AG08395 (cell line): ENCODE measurements at regions not wholly inside any gene's neighbourhood (a gene's known extent, or its start where the extent isn't known, plus 50 kb on each side); places are given as distances from the start of the nearest gene placed in this dataset.
"Not testable (repeated sequence)": the region's sequence is repeated elsewhere in the genome, so short reads cannot be mapped to it uniquely, and the experiment has no call there.

Source experiments
- DNase-seq: peaks from one replicate; pipeline ENCODE4 v3.0.0; 2012; ENCODE audit warnings: mixed read lengths, low spot score

- DNase-seq: not testable (repeated sequence)
Measured at GRCh38 chr15:20089541-20089940, 452.1 kb downstream of the GOLGA6L6 start.

DNA sequence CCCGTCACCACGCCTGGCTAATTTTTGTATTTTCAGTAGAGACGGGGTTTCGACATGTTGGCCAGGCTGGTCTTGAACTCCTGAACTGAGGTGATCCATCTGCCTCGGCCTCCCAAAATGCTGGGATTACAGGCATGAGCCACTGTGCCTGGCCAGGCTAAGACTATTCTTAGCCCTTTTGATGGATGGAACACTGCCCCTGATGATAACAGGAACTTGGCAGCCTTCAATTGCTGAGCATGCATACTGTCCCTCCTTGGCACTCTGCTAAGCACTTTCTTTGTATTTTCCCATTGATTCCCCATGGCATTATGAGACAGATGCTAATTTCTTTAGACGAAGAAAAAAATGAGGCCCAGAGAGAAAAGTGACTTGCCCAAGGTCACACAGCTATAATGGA, 457.6 kb downstream of the GOLGA6L6 start:
- not testable (repeated sequence) for DNase-seq

DNA sequence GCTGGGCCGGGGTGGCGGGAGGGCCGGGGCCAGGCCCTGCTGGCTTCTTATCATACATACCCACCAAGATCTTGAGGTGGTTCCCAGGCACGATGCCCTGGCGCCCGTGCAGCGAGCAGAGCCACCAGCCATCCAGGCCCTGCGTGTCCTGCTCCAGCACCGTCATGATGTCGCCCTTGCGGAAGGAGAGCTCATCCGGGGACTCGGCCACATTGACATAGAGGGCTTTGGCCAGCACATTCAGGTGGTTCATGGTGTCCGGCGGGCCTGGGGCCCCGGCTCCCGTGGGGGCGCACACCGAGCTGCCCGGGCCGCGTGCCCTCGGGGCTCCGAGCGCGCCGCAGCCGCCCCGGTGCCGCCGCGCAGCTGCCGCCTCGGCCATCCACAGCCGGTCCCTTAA, 467.5 kb downstream of the GOLGA6L6 start:
- not testable (repeated sequence) for DNase-seq

DNA sequence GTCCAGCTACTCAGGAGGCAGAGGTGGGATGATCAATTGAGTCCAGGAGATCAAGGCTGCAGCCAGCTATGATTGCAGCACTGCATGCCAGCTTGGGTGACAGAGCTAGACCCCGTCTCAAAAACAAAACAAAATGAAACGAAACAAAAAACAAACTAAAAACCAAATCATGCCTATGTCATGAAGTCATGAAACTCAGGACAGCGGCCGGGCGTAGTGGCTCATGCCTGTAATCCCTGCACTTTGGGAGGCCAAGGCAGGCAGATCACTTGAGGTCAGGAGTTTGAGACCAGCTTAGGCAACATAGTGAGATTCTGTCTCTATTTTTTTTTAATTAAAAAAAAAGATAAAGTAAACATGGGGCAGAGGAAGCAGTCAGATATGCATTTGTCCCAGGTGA, 472.6 kb downstream of the GOLGA6L6 start:
- not testable (repeated sequence) for DNase-seq

- DNase-seq: not testable (repeated sequence)
Measured at GRCh38 chr15:20066173-20066572, 475.4 kb downstream of the GOLGA6L6 start.

GRCh38 chr15:20065508-20065907, 476.1 kb downstream of the GOLGA6L6 start:
- DNase-seq: not testable (repeated sequence)

- not testable (repeated sequence) for DNase-seq
Measured at GRCh38 chr15:20063167-20063566, 478.4 kb downstream of the GOLGA6L6 start.

DNA sequence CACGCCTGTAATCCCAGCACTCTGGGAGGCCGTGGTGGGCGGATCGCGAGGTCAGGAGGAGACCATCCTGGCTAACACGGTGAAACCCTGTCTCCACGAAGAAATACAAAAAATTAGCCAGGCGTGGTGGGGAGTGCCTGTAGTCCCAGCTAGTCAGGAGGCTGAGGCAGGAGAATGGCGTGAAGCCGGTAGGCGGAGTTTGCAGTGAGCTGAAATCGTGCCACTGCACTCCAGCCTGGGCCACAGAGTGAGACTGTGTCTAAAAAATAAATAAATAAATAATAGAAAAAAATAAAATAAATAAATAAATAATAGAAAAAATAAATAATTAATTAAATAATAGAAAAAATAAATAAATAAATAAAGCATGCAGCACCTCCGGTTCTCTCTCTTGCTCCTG, 480.8 kb downstream of the GOLGA6L6 start:
- DNase-seq: not testable (repeated sequence)

DNA sequence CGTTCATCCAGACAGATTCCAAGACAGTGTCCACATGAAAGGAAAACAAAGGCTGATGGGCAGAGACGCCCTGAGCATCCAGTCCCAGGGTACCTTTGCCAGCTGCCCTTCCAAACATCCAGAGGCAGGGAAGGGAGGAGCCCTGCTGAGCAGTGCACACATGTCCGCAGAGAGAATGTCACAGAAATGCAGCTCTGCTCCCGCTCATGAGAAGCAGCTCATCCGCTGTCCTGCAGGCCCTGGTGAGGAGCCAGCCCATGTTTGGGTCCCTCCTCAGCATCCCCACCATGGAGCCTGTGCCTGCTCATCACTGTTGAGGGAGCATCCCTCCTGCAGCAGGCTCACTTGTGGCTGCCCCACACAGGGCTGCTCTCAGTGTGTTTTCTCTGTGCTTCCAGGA, 484.7 kb downstream of the GOLGA6L6 start:
- DNase-seq: not testable (repeated sequence)

DNA sequence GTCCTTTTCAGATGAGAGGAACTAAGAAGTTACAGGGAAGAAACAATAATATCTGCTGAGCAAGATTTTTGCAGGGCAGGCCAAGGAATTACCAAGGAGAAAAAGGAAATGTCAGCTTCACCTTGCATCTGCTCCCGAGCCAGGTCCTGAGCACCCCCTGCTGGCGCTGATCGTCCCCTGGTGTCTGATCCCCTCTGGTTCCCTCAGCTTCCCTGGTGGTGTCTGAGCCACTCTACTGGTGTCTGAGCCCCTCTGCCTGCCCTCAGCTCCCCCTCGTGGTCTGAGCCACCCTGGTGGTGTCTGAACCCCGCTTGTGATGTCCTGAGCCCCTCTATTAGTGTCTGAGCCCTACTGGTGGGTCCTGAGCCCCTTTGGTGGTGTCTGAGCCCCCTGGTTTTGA, 485.7 kb downstream of the GOLGA6L6 start:
- DNase-seq: not testable (repeated sequence)

- DNase-seq: not testable (repeated sequence)
Measured at GRCh38 chr15:20048189-20048588, 493.4 kb downstream of the GOLGA6L6 start.

GRCh38 chr15:20045165-20045564, 496.4 kb downstream of the GOLGA6L6 start:
- DNase-seq: not testable (repeated sequence)

- DNase-seq: not testable (repeated sequence)
Measured at GRCh38 chr15:20040691-20041090, 500.9 kb downstream of the GOLGA6L6 start.

- not testable (repeated sequence) for DNase-seq
Measured at GRCh38 chr15:20025040-20025439, 516.6 kb downstream of the GOLGA6L6 start.

DNA sequence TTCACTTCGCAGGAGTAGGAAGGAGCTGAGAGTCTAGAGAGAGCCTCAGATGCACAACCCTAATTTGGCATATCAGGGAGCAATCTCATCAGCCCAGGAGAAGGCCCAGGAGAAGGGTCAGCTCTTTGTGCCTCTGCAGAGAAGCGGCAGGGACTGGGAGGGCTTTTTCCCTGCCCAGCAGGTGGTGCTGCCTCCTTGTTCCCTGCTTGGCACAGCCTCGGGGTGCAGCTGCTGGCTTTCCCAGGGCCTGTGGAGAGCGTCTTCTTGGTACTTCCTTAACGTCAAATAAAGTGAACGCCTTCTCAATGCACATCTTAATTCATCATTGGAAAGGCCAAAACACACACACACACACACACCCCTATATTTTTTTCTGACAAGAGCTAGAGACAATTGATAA, 519.3 kb downstream of the GOLGA6L6 start:
- not testable (repeated sequence) for DNase-seq

DNA sequence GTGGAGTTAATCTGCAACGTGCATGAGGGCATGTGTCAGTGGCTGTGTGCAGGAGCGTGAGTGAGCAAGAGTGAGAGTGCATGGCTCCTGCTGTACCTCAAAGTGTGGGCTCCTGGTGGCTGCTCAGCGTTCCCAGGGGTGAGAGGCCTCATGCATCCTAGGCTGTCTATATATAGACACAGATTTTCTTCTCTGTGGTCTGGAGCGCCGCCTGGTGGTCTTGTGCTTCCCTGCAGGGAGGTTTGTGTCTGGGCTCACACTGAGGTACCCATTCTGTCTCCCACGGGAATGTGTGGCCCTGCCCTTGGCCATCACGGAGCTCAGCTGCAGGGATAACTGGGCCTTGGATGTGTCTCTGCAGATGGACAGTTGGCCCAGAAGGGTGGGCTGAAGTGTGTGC, 520.2 kb downstream of the GOLGA6L6 start:
- DNase-seq: not testable (repeated sequence)

- not testable (repeated sequence) for DNase-seq
Measured at GRCh38 chr15:20020588-20020987, 521.0 kb downstream of the GOLGA6L6 start.

DNA sequence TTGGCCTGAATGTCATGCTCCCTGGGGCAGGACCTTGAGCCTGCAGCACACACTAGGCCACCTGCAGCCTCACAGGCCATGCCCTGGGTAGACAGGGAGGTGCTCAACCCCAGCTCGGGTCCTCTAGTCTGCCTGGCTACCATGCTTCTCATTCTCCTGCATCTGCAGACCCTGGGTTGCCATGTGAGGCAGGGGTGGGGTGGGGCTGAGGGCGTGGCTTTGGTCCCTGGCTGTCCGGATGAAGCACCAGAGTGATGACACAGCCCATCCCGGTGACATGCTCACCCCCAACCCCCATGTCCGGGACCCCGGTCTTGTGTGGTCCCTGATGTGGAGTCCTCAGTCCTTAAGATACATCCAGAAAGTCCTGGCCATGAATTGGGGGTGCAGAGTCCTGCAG, 521.8 kb downstream of the GOLGA6L6 start:
- DNase-seq: not testable (repeated sequence)

DNA sequence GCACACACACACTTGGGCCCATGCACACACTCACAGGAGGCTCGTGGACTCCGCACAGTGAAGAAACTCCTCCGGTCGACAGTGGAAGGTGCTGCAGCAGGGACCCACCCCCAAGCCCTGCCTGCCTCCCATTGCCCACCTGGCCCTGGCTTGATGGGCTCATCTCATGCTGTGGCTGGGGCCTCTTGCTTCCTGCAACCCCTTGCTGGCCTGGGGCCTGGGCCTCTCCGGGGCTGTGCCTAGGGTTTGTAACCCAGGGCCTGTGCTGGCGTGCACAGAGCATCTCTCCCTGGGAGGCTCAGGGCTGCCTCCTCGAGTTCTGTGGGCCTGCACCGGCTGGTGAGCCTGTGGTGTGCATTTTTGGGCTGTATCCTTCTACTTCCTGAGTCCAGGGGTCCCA, 524.0 kb downstream of the GOLGA6L6 start:
- not testable (repeated sequence) for DNase-seq

DNA sequence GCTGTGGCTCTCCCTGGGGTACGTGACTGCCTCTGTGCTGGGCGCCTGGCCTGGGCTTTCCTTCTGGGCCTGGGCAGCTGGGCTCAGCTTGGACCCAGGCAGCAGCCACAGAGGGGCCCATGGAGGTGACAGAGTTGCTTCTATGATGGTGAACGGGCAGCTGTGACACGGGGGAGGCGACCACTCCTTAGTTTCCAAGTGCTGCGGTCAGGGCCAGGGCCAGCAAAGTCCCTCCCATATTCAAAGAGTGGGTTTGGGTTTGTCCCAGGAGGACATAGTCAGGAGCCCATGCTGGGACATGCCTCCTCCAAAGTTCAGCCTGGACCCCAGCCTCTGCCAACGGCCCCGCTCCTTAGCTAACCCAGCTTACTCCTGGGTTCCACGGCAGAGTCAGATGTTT, 524.7 kb downstream of the GOLGA6L6 start:
- not testable (repeated sequence) for DNase-seq

- DNase-seq: not testable (repeated sequence)
Measured at GRCh38 chr15:20012837-20013236, 528.8 kb downstream of the GOLGA6L6 start.

DNA sequence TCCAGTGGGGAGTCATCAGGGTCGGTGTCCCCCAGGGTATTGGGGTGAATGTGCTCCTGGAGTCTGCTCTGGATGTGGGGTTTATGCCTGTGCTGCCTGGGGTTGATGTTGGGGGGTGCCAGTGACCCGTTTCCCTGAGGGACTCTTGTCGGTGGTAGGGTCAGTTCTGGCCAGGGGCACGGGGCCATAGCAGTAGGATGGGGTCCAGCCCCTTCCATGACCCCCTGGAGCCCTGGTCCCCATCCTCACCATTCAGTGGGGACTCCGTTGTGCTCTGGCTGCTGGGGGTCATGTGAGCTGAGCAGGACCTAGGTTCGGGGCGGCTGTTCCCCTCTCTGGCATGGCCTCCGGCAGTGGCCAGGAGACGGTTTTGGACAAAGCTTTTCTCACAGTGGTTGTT, 530.8 kb downstream of the GOLGA6L6 start:
- not testable (repeated sequence) for DNase-seq

GRCh38 chr15:20009619-20010018, 532.0 kb downstream of the GOLGA6L6 start:
- not testable (repeated sequence) for DNase-seq

DNA sequence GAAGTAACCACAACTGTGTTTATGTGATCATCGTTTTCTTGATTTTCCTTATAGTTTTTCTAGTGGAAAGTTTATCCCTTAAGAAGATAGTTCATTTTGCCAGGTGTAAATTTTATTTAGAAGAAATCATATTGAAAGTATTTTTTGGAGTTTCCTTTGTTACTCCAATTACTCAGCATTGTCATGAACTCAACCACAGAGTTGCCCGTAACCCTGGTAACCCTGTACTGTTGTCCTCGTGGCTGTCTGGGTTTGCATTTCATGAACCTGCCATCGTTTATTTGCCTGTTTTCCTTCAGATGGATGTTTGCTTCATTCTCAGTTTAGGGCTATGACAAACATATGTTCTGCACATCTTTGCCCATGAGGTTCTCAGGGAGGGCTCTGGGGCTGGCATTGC, 534.3 kb downstream of the GOLGA6L6 start:
- DNase-seq: not testable (repeated sequence)

DNA sequence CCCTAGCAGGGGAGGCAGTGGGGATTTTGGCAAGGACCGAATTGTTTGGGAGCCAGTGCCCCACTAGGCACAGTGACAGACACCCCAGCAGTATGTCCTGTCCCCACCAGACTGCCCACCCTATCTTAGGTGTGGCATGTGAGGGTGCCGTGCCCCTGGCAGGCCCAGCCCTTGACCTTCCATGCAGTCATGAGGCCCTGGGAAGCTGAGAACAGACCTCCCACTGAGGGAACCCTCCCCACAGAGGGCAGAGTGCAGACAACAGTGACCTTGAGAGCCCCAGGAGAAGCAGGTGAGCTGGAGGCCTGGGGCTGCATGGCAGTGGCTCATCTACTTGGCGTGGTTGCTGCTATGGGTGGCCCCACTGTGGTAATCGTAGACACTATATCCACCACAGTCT, 538.1 kb downstream of the GOLGA6L6 start:
- DNase-seq: not testable (repeated sequence)
